ENCODE measurements at regions not wholly inside any gene's neighbourhood (a gene's known extent, or its start where the extent isn't known, plus 50 kb on each side); places are given as distances from the start of the nearest gene placed in this dataset.

GRCh38 chr15:96440978-96441377 lies 110.5 kb downstream of the NR2F2 start:
- TF ChIP-seq CTCF (IDR thresholded peaks at IDR 0.05) (no peak), POLR2A (IDR thresholded peaks at IDR 0.05) (no peak), POLR2AphosphoS5 (IDR thresholded peaks at IDR 0.05) (no peak)

Data from prostate gland (tissue), 2 donors.